Pancreas (tissue), 10 donors: ENCODE measurements at regions not wholly inside any gene's neighbourhood (a gene's known extent, or its start where the extent isn't known, plus 50 kb on each side); places are given as distances from the start of the nearest gene placed in this dataset.

Experiments
- ATAC-seq, 4 donors: fragments of 200-7000 bp; cut with Tn5 transposase; one replicate each; pipeline versions ENCODE4 v1.8.0 to v1.9.1; 2020; ENCODE audit warnings: mild to moderate bottlenecking in 4 of 4, moderate library complexity in 4 of 4
- DNase-seq, 6 donors: peaks; one replicate each; pipeline ENCODE4 v3.0.0-alpha.2; 2020
- FAIRE-seq: peaks from 2 replicates; lab custom pipeline; 2012; peaks lifted over from hg19 to GRCh38; lab: Jason Lieb, UNC
- H3K27ac ChIP-seq, 4 donors: fragments of 200-600 bp; sonication (generic); 1 replicate in 3 of 4; 2 replicates in 1 of 4; pipeline versions ENCODE4 v1.5.0 to v1.8.0; 2020
- H3K27me3 ChIP-seq, 4 donors: fragments of 200-600 bp; one replicate each; pipeline ENCODE4 v1.8.0; 2021
- H3K36me3 ChIP-seq, 3 donors: fragments of 200-600 bp; sonication (generic) in 1 of 3; one replicate each; pipeline versions ENCODE4 v1.5.0 to v1.8.0; 2020 to 2021
- H3K4me1 ChIP-seq, 3 donors: fragments of 200-600 bp; one replicate each; pipeline ENCODE4 v1.8.0; 2021
- H3K4me3 ChIP-seq, 4 donors: fragments of 200-600 bp; sonication (generic) in 2 of 4; one replicate each; pipeline versions ENCODE4 v1.5.0 to v1.8.0; 2020 to 2021
- H3K9me3 ChIP-seq, 4 donors: fragments of 200-600 bp; one replicate each; pipeline ENCODE4 v1.8.0; 2021
- WGBS, 2 donors: extraction: QIAGEN DNeasy Blood & Tissue Kit; methylation state at CpG; one replicate each; pipeline ENCODE4 v1.1.7; 2013; 5-methylcytosine and 5-hydroxymethylcytosine counted together
- intact Hi-C, 3 donors: fragments of 100-400 bp; cut with DNase I; formaldehyde crosslinking; loops; one replicate each; pipeline versions ENCODE4 v1.11.1 to v1.14.2; 2022
- TF ChIP-seq, protein P1 (sequence below), 4 donors: fragments of 200-600 bp; sonication (generic) in 3 of 4; IDR thresholded peaks; one replicate each; pipeline versions ENCODE4 v1.5.0 to v1.8.0; 2021; ENCODE audit warnings: antibody characterized with exemption in 4 of 4
- donor health status: healthy with polysubstance abuse.
- donor health status: DM: no; HTN: no; CAD: no; lungs with moderate emphysema.
- donor health status: DM: no; HTN: no; CAD: no.
- donor health status: control.
- donor health status: control.
- donor health status: Bipolar disorder and iron deficiency.
- donor health status: DM: yes; HTN: yes; CAD: no.
- donor health status: DM: no; HTN: no; CAD: no.
- donor health status: DM: no; HTN: no; CAD: no.
- donor health status: DM: yes; HTN: yes; CAD: no.

GRCh38 chr1:228921481-228921880 lies 186.2 kb downstream of the RHOU start:
- no peak overlapping the region for H3K27ac ChIP-seq
- H3K4me3 ChIP-seq = no peak overlapping the region
- FAIRE-seq (no peak), ATAC-seq (peak in 2 of 4 donors; percentile 41 to 62), DNase-seq (no peak)
- H3K36me3 ChIP-seq = no peaks in the 10 kb centered on the region
- H3K27me3 ChIP-seq = no peaks in the 10 kb centered on the region
- H3K4me1 ChIP-seq = no peaks in the 10 kb centered on the region
- intact Hi-C loops = no loop called here
- TF ChIP-seq, protein P1, sequence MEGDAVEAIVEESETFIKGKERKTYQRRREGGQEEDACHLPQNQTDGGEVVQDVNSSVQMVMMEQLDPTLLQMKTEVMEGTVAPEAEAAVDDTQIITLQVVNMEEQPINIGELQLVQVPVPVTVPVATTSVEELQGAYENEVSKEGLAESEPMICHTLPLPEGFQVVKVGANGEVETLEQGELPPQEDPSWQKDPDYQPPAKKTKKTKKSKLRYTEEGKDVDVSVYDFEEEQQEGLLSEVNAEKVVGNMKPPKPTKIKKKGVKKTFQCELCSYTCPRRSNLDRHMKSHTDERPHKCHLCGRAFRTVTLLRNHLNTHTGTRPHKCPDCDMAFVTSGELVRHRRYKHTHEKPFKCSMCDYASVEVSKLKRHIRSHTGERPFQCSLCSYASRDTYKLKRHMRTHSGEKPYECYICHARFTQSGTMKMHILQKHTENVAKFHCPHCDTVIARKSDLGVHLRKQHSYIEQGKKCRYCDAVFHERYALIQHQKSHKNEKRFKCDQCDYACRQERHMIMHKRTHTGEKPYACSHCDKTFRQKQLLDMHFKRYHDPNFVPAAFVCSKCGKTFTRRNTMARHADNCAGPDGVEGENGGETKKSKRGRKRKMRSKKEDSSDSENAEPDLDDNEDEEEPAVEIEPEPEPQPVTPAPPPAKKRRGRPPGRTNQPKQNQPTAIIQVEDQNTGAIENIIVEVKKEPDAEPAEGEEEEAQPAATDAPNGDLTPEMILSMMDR (IDR thresholded peaks at IDR 0.05) = no peak
- no peaks in the 10 kb centered on the region for H3K9me3 ChIP-seq
- WGBS, 2 donors = 80 to 84% methylated on average over 7 of the region's 7 CpGs

GRCh38 chr1:228922722-228923376 lies 187.6 kb downstream of the RHOU start:
- no peaks in the 10 kb centered on the region for H3K9me3 ChIP-seq
- intact Hi-C loops = no loop called here
- TF ChIP-seq, protein P1 (IDR thresholded peaks at IDR 0.05) = no peak
- FAIRE-seq (no peak), ATAC-seq (no peak), DNase-seq (no peak)
- H3K36me3 ChIP-seq = no peaks in the 10 kb centered on the region
- WGBS, 2 donors = 93 to 94% methylated on average over 5 of the region's 5 CpGs
- H3K27me3 ChIP-seq = no peaks in the 10 kb centered on the region
- H3K27ac ChIP-seq = no peak overlapping the region
- H3K4me3 ChIP-seq = no peak overlapping the region
- H3K4me1 ChIP-seq = no peaks in the 10 kb centered on the region

- intact Hi-C loops = no loop called here
- no peak for ATAC-seq
- WGBS, 2 donors = 87% methylated on average over 4 of the region's 4 CpGs
- no peak overlapping the region for H3K27ac ChIP-seq
- TF ChIP-seq, protein P1 (IDR thresholded peaks at IDR 0.05) = no peak
- no peaks in the 10 kb centered on the region for H3K27me3 ChIP-seq
- no peaks in the 10 kb centered on the region for H3K36me3 ChIP-seq
- FAIRE-seq = no peak
- H3K4me1 ChIP-seq = no peaks in the 10 kb centered on the region
- no peak for DNase-seq
- no peak overlapping the region for H3K4me3 ChIP-seq
- no peaks in the 10 kb centered on the region for H3K9me3 ChIP-seq
Measured at GRCh38 chr1:228923973-228924686, 188.9 kb downstream of the RHOU start.

DNA sequence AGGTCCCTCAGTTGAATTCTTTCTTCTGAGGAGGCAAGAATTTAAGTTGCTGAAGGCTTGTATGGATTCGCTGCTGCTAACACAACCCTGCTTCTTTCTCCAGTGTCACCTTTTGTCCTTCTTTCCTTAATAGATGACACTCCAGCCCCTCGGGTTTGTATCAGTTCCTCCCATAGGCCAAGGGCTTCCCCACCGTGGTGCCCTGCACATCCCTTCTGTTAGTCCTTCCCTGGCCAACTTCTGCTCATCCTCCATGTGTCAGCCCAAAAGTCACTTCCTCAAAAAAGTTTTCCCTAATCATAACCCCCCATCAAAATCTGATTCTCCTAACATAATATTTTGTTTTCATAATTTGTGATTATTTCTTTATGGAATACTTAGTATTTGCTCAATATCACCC lies 190.4 kb downstream of the RHOU start:
- intact Hi-C loops = no loop called here
- H3K4me3 ChIP-seq = no peak overlapping the region
- ATAC-seq (no peak), DNase-seq (no peak), FAIRE-seq (no peak)
- no peaks in the 10 kb centered on the region for H3K4me1 ChIP-seq
- no peaks in the 10 kb centered on the region for H3K9me3 ChIP-seq
- no peaks in the 10 kb centered on the region for H3K27me3 ChIP-seq
- 90 to 93% methylated on average over 3 of the region's 3 CpGs for WGBS, 2 donors
- H3K36me3 ChIP-seq = no peaks in the 10 kb centered on the region
- no peak overlapping the region for H3K27ac ChIP-seq
- TF ChIP-seq, protein P1 (IDR thresholded peaks at IDR 0.05) = no peak

GRCh38 chr1:228927421-228927820 lies 192.1 kb downstream of the RHOU start:
- Histone ChIP-seq H3K4me3 (no peak overlapping the region), H3K9me3 (no peaks in the 10 kb centered on the region), H3K27me3 (no peaks in the 10 kb centered on the region), H3K4me1 (no peaks in the 10 kb centered on the region), H3K36me3 (no peaks in the 10 kb centered on the region), H3K27ac (no peak overlapping the region)
- ATAC-seq (no peak), DNase-seq (no peak), FAIRE-seq (no peak)
- intact Hi-C loops = no loop called here
- TF ChIP-seq, protein P1 (IDR thresholded peaks at IDR 0.05) = no peak
- WGBS, 2 donors = 78 to 82% methylated on average over 4 of the region's 4 CpGs
